Muscle of leg (tissue), 3 donors: ENCODE measurements at regions not wholly inside any gene's neighbourhood (a gene's known extent, or its start where the extent isn't known, plus 50 kb on each side); places are given as distances from the start of the nearest gene placed in this dataset.

ENCODE experiments used
- DNase-seq: peaks from one replicate; pipeline ENCODE4 v3.0.0; 2013
- H3K27ac ChIP-seq: one replicate; pipeline ENCODE4 v1.5.1; 2013; ENCODE audit warnings: mild to moderate bottlenecking, low read length, control low read depth
- H3K27me3 ChIP-seq: one replicate; pipeline ENCODE4 v1.6.1; 2013; ENCODE audit warnings: low read length; ENCODE audit not compliant: control insufficient read depth, insufficient read depth
- H3K36me3 ChIP-seq: one replicate; pipeline ENCODE4 v1.6.1; 2013; ENCODE audit warnings: low read length; ENCODE audit not compliant: control insufficient read depth, insufficient read depth
- H3K4me1 ChIP-seq: one replicate; pipeline ENCODE4 v1.6.1; 2013; ENCODE audit warnings: low read length; ENCODE audit not compliant: control insufficient read depth, insufficient read depth
- H3K4me3 ChIP-seq: one replicate; pipeline ENCODE4 v1.5.1; 2013; ENCODE audit warnings: low read length, control low read depth
- H3K9me3 ChIP-seq: replicated peaks from 2 replicates; pipeline ENCODE4 v1.6.1; 2013; ENCODE audit warnings: low read depth, low read length; ENCODE audit not compliant: control insufficient read depth
- WGBS: methylation state at CpG from one replicate; pipeline ENCODE4 v1.1.5; 2013; ENCODE audit warnings: missing lambda C conversion rate; ENCODE audit not compliant: insufficient coverage; 5-methylcytosine and 5-hydroxymethylcytosine counted together

GRCh38 chr6:115814907-115815306 is 245.8 kb downstream of the FRK start:
- H3K36me3 ChIP-seq = no peaks in the 10 kb centered on the region
- H3K9me3 ChIP-seq = no peaks in the 10 kb centered on the region
- no peaks in the 10 kb centered on the region for H3K27me3 ChIP-seq
- no peak overlapping the region for H3K4me3 ChIP-seq
- DNase-seq = no peak
- no CpG with 5 or more reads among the region's 1 CpG for WGBS
- H3K4me1 ChIP-seq = no peaks in the 10 kb centered on the region
- H3K27ac ChIP-seq = no peak overlapping the region

- H3K27me3 ChIP-seq = no peaks in the 10 kb centered on the region
- no peaks in the 10 kb centered on the region for H3K9me3 ChIP-seq
- no peak for DNase-seq
- no peak overlapping the region for H3K27ac ChIP-seq
- WGBS = 90% methylated on average over 2 of the region's 5 CpGs
- H3K36me3 ChIP-seq = no peaks in the 10 kb centered on the region
- H3K4me3 ChIP-seq = no peak overlapping the region
- H3K4me1 ChIP-seq = no peaks in the 10 kb centered on the region
Observed at GRCh38 chr6:115811541-115811940, 249.2 kb downstream of the FRK start.

- no CpG with 5 or more reads among the region's 1 CpG for WGBS
Observed at GRCh38 chr6:115798229-115798628, 262.5 kb downstream of the FRK start.

GRCh38 chr6:115796829-115797228 is 263.9 kb downstream of the FRK start:
- no peaks in the 10 kb centered on the region for H3K27me3 ChIP-seq
- WGBS = 80% methylated on average over 1 of the region's 1 CpG
- H3K4me1 ChIP-seq = no peaks in the 10 kb centered on the region
- H3K27ac ChIP-seq = no peak overlapping the region
- H3K9me3 ChIP-seq = no peaks in the 10 kb centered on the region
- DNase-seq = no peak
- no peak overlapping the region for H3K4me3 ChIP-seq
- H3K36me3 ChIP-seq = no peaks in the 10 kb centered on the region

More at GRCh38 chr6:115798229-115798628, 262.5 kb downstream of the FRK start:
- Histone ChIP-seq H3K9me3 (no peaks in the 10 kb centered on the region), H3K4me1 (no peaks in the 10 kb centered on the region), H3K27ac (no peak overlapping the region), H3K4me3 (no peak overlapping the region), H3K36me3 (no peaks in the 10 kb centered on the region), H3K27me3 (no peaks in the 10 kb centered on the region)
- no peak for DNase-seq

GRCh38 chr6:115796061-115796460 is 264.6 kb downstream of the FRK start:
- Histone ChIP-seq H3K9me3 (no peaks in the 10 kb centered on the region), H3K4me1 (no peaks in the 10 kb centered on the region), H3K36me3 (no peaks in the 10 kb centered on the region), H3K27ac (no peak overlapping the region), H3K4me3 (no peak overlapping the region), H3K27me3 (no peaks in the 10 kb centered on the region)
- no peak for DNase-seq
- WGBS = 90% methylated on average over 1 of the region's 2 CpGs

- no peak overlapping the region for H3K4me3 ChIP-seq
- H3K27ac ChIP-seq = no peak overlapping the region
- no peaks in the 10 kb centered on the region for H3K4me1 ChIP-seq
- WGBS = 60% methylated on average over 2 of the region's 3 CpGs
- H3K9me3 ChIP-seq = no peaks in the 10 kb centered on the region
- peak; percentile 8 for DNase-seq
- H3K27me3 ChIP-seq = no peaks in the 10 kb centered on the region
- H3K36me3 ChIP-seq = no peaks in the 10 kb centered on the region
Observed at GRCh38 chr6:115783402-115784061, 277.2 kb downstream of the FRK start.

- Histone ChIP-seq H3K4me1 (no peaks in the 10 kb centered on the region), H3K9me3 (no peaks in the 10 kb centered on the region), H3K36me3 (no peaks in the 10 kb centered on the region), H3K4me3 (no peak overlapping the region), H3K27ac (no peak overlapping the region), H3K27me3 (no peaks in the 10 kb centered on the region)
- DNase-seq = no peak
- WGBS = no CpG with 5 or more reads among the region's 3 CpGs
Observed at GRCh38 chr6:115782612-115783011, 278.1 kb downstream of the FRK start.

GRCh38 chr6:115773741-115774140 is 286.9 kb downstream of the FRK start:
- H3K4me1 ChIP-seq = no peaks in the 10 kb centered on the region
- WGBS = no CpG with 5 or more reads among the region's 3 CpGs
- no peak for DNase-seq

GRCh38 chr6:115770851-115771250 is 289.8 kb downstream of the FRK start:
- no peaks in the 10 kb centered on the region for H3K4me1 ChIP-seq
- 88% methylated on average over 7 of the region's 7 CpGs for WGBS
- no peak for DNase-seq
- no peaks in the 10 kb centered on the region for H3K9me3 ChIP-seq
- H3K4me3 ChIP-seq = no peak overlapping the region
- H3K27me3 ChIP-seq = no peaks in the 10 kb centered on the region
- H3K36me3 ChIP-seq = no peaks in the 10 kb centered on the region
- no peak overlapping the region for H3K27ac ChIP-seq

More at GRCh38 chr6:115773741-115774140, 286.9 kb downstream of the FRK start:
- Histone ChIP-seq H3K36me3 (no peaks in the 10 kb centered on the region), H3K27me3 (no peaks in the 10 kb centered on the region), H3K9me3 (no peaks in the 10 kb centered on the region), H3K27ac (no peak overlapping the region), H3K4me3 (no peak overlapping the region)

- no peaks in the 10 kb centered on the region for H3K9me3 ChIP-seq
- H3K27ac ChIP-seq = no peak overlapping the region
- DNase-seq = peak; percentile 39
- no peaks in the 10 kb centered on the region for H3K36me3 ChIP-seq
- H3K4me3 ChIP-seq = no peak overlapping the region
- no peaks in the 10 kb centered on the region for H3K4me1 ChIP-seq
- no peaks in the 10 kb centered on the region for H3K27me3 ChIP-seq
Observed at GRCh38 chr6:115768500-115768899, 292.2 kb downstream of the FRK start.

GRCh38 chr6:115767931-115768330 is 292.8 kb downstream of the FRK start:
- Histone ChIP-seq H3K27me3 (no peaks in the 10 kb centered on the region), H3K27ac (no peak overlapping the region), H3K9me3 (no peaks in the 10 kb centered on the region), H3K36me3 (no peaks in the 10 kb centered on the region), H3K4me3 (no peak overlapping the region), H3K4me1 (no peaks in the 10 kb centered on the region)
- peak; percentile 5 for DNase-seq
- no CpG with 5 or more reads among the region's 1 CpG for WGBS
